PC-3 (cell line): ENCODE measurements at regions not wholly inside any gene's neighbourhood (a gene's known extent, or its start where the extent isn't known, plus 50 kb on each side); places are given as distances from the start of the nearest gene placed in this dataset.
"Not testable (repeated sequence)": the region's sequence is repeated elsewhere in the genome, so short reads cannot be mapped to it uniquely, and the experiment has no call there.

Experiments
- EZH2 ChIP-seq: fragments of 300-600 bp; sonication (generic); IDR thresholded peaks from one replicate; pipeline ENCODE4 v1.6.1; 2017; ENCODE audit warnings: antibody characterized with exemption, mild to moderate bottlenecking, low read length; ENCODE audit not compliant: unreplicated experiment
- EZH2phosphoT487 ChIP-seq: fragments of 300-600 bp; sonication (generic); IDR thresholded peaks from 2 replicates; pipeline ENCODE4 v1.6.1; 2018; ENCODE audit warnings: mild to moderate bottlenecking, antibody characterized with exemption, low read length, borderline replicate concordance
- TF ChIP-seq, protein P1 (sequence below): fragments of 300-600 bp; sonication (generic); conservative IDR thresholded peaks from 2 replicates; pipeline ENCODE4 v1.5.1; 2017; ENCODE audit warnings: antibody characterized with exemption, low read depth, mild to moderate bottlenecking, low read length

DNA sequence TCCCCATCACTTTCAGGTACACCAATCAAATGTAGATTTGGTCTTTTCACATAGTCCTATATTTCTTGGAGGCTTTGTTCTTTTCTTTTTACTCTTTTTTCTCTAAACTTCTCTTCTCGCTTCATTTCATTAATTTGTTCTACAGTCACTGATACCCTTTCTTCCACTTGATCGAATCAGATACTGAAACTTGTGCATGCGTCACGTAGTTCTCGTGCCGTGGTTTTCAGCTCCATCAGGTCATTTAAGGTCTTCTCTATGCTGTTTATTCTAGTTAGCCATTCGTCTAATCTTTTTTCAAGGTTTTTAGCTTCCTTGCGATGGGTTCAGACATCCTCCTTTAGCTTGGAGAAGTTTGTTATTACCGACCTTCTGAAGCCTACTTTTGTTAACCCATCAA lies 70.6 kb downstream of the DLEU7 start:
- TF ChIP-seq, protein P1, sequence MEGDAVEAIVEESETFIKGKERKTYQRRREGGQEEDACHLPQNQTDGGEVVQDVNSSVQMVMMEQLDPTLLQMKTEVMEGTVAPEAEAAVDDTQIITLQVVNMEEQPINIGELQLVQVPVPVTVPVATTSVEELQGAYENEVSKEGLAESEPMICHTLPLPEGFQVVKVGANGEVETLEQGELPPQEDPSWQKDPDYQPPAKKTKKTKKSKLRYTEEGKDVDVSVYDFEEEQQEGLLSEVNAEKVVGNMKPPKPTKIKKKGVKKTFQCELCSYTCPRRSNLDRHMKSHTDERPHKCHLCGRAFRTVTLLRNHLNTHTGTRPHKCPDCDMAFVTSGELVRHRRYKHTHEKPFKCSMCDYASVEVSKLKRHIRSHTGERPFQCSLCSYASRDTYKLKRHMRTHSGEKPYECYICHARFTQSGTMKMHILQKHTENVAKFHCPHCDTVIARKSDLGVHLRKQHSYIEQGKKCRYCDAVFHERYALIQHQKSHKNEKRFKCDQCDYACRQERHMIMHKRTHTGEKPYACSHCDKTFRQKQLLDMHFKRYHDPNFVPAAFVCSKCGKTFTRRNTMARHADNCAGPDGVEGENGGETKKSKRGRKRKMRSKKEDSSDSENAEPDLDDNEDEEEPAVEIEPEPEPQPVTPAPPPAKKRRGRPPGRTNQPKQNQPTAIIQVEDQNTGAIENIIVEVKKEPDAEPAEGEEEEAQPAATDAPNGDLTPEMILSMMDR, result not testable (repeated sequence)
- not testable (repeated sequence) for TF ChIP-seq EZH2, EZH2phosphoT487
